22Rv1 (cell line): ENCODE measurements at regions not wholly inside any gene's neighbourhood (a gene's known extent, or its start where the extent isn't known, plus 50 kb on each side); places are given as distances from the start of the nearest gene placed in this dataset.

Experiments
- CTCF ChIP-seq: fragments of 450-650 bp; IDR thresholded peaks from 2 replicates; pipeline ENCODE4 v1.5.1; 2017; ENCODE audit warnings: mild to moderate bottlenecking
- ZFX ChIP-seq: fragments of 450-650 bp; IDR thresholded peaks from 2 replicates; pipeline ENCODE4 v1.6.1; 2017; ENCODE audit warnings: antibody characterized with exemption, borderline replicate concordance

- peak; percentile 60 for TF ChIP-seq CTCF
- no peak for TF ChIP-seq ZFX
Observed at GRCh38 chr9:120032639-120033038, 547.3 kb downstream of the CDK5RAP2 start.
